ENCODE measurements at regions not wholly inside any gene's neighbourhood (a gene's known extent, or its start where the extent isn't known, plus 50 kb on each side); places are given as distances from the start of the nearest gene placed in this dataset.

DNA sequence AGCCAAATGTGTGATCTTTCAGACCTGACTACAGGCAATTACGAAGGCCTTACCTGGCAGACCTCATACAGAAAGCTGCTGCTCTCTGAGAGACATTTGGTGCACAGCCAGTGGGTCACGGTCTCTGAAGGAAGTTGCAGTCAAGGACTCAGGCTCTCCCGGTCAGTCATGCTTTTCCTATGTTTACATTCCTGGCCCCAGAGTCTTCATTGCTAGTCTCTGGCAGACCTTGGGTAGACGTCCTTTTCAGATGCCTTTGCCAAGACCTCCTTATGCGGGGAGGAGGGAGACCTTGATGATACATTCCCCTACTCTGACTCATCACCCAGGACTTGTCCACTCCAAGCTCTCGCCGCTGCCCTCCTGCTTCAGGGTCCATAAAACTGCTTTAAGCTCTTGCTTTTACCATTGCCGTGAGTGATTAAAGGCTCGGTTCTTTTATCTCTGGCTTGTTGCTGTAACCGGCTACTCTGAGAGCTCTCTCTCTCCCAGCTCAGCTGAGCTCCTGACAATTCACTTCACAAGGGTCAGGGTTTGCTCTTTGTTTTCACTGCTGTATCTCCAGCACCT, 62.0 kb upstream of the SLC35F5 start:
- Histone ChIP-seq H3K27ac (ENCODE audit: extremely low read depth, low read depth, low read length) (peak overlapping the region; percentile 52; the same call in 2 of the 3 replicates), H3K4me1 (replicated peaks in 1 of 2; ENCODE audit: control insufficient read depth in 2 of 2, insufficient read depth in 2 of 2, low read length in 2 of 2) (peaks cover 0 to 22% of the 10 kb centered on the region in 2 experiments; a peak in 3 of 5 replicates), H3K79me2 (ENCODE audit: control insufficient read depth, insufficient read depth, low read length) (no peaks in the 10 kb centered on the region), H2AFZ (ENCODE audit: low read depth, low read length) (peak overlapping the region; percentile 94), H3K27me3 (ENCODE audit: control insufficient read depth in 2 of 2, insufficient read depth in 2 of 2, low read length in 2 of 2) (no peaks in the 10 kb centered on the region), H3K4me2 (ENCODE audit: insufficient read depth, low read length) (peak overlapping the region; percentile 73), H3K9me3 (replicated peaks; ENCODE audit: control insufficient read depth, insufficient read depth, low read depth, low read length) (no peaks in the 10 kb centered on the region), H4K20me1 (replicated peaks; ENCODE audit: control insufficient read depth, insufficient read depth, low read length) (no peaks in the 10 kb centered on the region), H3K9ac (ENCODE audit: insufficient read depth in 1 of 2, low read depth in 2 of 2, low read length in 2 of 2) (peak overlapping the region; percentile 37 to 70; a peak in 3 of 4 replicates), H3K9me1 (ENCODE audit: control insufficient read depth, insufficient read depth, low read length) (no peaks in the 10 kb centered on the region), H3K4me3 (no peak overlapping the region; the same call in 1 of the 2 replicates), H3K36me3 (ENCODE audit: control insufficient read depth, insufficient read depth, low read length) (no peaks in the 10 kb centered on the region)
- peak; percentile 86 for ATAC-seq
- no TSS peak for BruUV-seq (replicated peaks)
- in situ Hi-C loops (cut with MboI): no loop called here
- ChIA-PET POLR2A (interaction anchor here (0.6 to 1.4 kb wide), 7 partner anchors 9 to 72 kb away, joined by 3 to 6 read pairs (median 3); partner anchors contain the start of gene SLC35F5), CTCF (ENCODE audit: low intra/inter-chr PET ratio) (no interaction called here)
- peak; percentile 24 to 74 (median 41) for DNase-seq (ENCODE audit: extremely low read depth in 1 of 4, low spot score in 3 of 4)
- WGBS (ENCODE audit: insufficient coverage, low coverage, missing lambda C conversion rate): 7% methylated on average over 10 of the region's 10 CpGs
- intact Hi-C loops (cut with micrococcal nuclease): no loop called here
- peak; percentile 91 for FAIRE-seq
- TF ChIP-seq PPARD (CRISPR knock-in tag; IDR thresholded peaks at IDR 0.05) (no peak), DPF2 (IDR thresholded peaks at IDR 0.05) (peak; percentile 29; the same call in 1 of the 2 replicates), POU5F1 (IDR thresholded peaks at IDR 0.05; ENCODE audit: borderline replicate concordance, low read depth, low read length, partially characterized antibody) (no peak), SMAD4 (CRISPR knock-in tag; conservative IDR thresholded peaks at IDR 0.05) (0 out of 2 replicates have a peak, but pooled peaks have one; percentile 30), STAG1 (CRISPR knock-in tag; IDR thresholded peaks at IDR 0.05; ENCODE audit: borderline replicate concordance) (no peak), MTA3 (IDR thresholded peaks at IDR 0.05; ENCODE audit: borderline replicate concordance) (peak; percentile 24; the same call in 1 of the 2 replicates), NUFIP1 (IDR thresholded peaks at IDR 0.05; ENCODE audit: partially characterized antibody) (no peak), BHLHE40 (IDR thresholded peaks at IDR 0.05; ENCODE audit: low read length) (0 out of 2 replicates have a peak, but pooled peaks have one; percentile 20), MTA1 (IDR thresholded peaks at IDR 0.05; ENCODE audit: borderline replicate concordance) (no peak), NCOA2 (IDR thresholded peaks at IDR 0.05; ENCODE audit: partially characterized antibody in 2 of 2) (no peak), ZBTB1 (CRISPR knock-in tag; IDR thresholded peaks at IDR 0.05; ENCODE audit: borderline replicate concordance, low read depth) (no peak), PTRF (tag; IDR thresholded peaks at IDR 0.05) (no peak), SREBF1 (IDR thresholded peaks at IDR 0.05; ENCODE audit: borderline replicate concordance, low read depth, low read length) (no peak), ZNF121 (CRISPR knock-in tag; conservative IDR thresholded peaks at IDR 0.05) (no peak), JUN (IDR thresholded peaks at IDR 0.05; ENCODE audit: borderline replicate concordance, low read depth, low read length) (peak; percentile 54; the same call in 1 of the 2 replicates), JUN (CRISPR knock-in tag; IDR thresholded peaks at IDR 0.05; ENCODE audit: borderline replicate concordance) (no peak), PHB2 (IDR thresholded peaks at IDR 0.05; ENCODE audit: low read depth) (no peak), FOXA3 (CRISPR knock-in tag; conservative IDR thresholded peaks at IDR 0.05 in 1 of 2, IDR thresholded peaks at IDR 0.05 in 1 of 2) (no peak), HIVEP1 (CRISPR knock-in tag; IDR thresholded peaks at IDR 0.05) (no peak), ZNF253 (CRISPR knock-in tag; conservative IDR thresholded peaks at IDR 0.05) (no peak)
- TF ChIP-seq, protein P1, sequence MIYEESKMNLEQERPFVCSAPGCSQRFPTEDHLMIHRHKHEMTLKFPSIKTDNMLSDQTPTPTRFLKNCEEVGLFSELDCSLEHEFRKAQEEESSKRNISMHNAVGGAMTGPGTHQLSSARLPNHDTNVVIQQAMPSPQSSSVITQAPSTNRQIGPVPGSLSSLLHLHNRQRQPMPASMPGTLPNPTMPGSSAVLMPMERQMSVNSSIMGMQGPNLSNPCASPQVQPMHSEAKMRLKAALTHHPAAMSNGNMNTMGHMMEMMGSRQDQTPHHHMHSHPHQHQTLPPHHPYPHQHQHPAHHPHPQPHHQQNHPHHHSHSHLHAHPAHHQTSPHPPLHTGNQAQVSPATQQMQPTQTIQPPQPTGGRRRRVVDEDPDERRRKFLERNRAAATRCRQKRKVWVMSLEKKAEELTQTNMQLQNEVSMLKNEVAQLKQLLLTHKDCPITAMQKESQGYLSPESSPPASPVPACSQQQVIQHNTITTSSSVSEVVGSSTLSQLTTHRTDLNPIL (CRISPR knock-in tag; IDR thresholded peaks at IDR 0.05): no peak
- TF ChIP-seq, protein P2, sequence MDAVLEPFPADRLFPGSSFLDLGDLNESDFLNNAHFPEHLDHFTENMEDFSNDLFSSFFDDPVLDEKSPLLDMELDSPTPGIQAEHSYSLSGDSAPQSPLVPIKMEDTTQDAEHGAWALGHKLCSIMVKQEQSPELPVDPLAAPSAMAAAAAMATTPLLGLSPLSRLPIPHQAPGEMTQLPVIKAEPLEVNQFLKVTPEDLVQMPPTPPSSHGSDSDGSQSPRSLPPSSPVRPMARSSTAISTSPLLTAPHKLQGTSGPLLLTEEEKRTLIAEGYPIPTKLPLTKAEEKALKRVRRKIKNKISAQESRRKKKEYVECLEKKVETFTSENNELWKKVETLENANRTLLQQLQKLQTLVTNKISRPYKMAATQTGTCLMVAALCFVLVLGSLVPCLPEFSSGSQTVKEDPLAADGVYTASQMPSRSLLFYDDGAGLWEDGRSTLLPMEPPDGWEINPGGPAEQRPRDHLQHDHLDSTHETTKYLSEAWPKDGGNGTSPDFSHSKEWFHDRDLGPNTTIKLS (IDR thresholded peaks at IDR 0.05; ENCODE audit: borderline replicate concordance, low read depth): no peak
